GM23338 (cell line): ENCODE measurements at regions not wholly inside any gene's neighbourhood (a gene's known extent, or its start where the extent isn't known, plus 50 kb on each side); places are given as distances from the start of the nearest gene placed in this dataset.

Source experiments
- EZH2 ChIP-seq: fragments of 200-600 bp; sonication (generic); IDR thresholded peaks from one replicate; pipeline ENCODE4 v1.8.0; 2017; ENCODE audit warnings: antibody characterized with exemption, mild to moderate bottlenecking, low read depth; ENCODE audit not compliant: unreplicated experiment
- POLR2AphosphoS5 ChIP-seq: IDR thresholded peaks from 2 replicates; pipeline ENCODE4 v1.6.1; 2016; ENCODE audit warnings: antibody characterized with exemption, low read depth
- ZNF331 ChIP-seq: fragments of 250-450 bp; sonication (Bioruptor Pico); IDR thresholded peaks from 2 replicates; pipeline ENCODE4 v1.5.0; 2020; ENCODE audit warnings: low read depth, mild to moderate bottlenecking, moderate library complexity
- TF ChIP-seq, protein P1 (sequence below), 2 experiments: fragments of 200-600 bp in 1 of 2; sonication (generic) in 1 of 2; conservative IDR thresholded peaks; 2 replicates each; pipeline versions ENCODE4 v1.5.1 to v1.6.1; 2016 to 2017; ENCODE audit warnings: antibody characterized with exemption in 2 of 2, low read depth in 2 of 2, mild to moderate bottlenecking in 2 of 2, moderate library complexity in 1 of 2

DNA sequence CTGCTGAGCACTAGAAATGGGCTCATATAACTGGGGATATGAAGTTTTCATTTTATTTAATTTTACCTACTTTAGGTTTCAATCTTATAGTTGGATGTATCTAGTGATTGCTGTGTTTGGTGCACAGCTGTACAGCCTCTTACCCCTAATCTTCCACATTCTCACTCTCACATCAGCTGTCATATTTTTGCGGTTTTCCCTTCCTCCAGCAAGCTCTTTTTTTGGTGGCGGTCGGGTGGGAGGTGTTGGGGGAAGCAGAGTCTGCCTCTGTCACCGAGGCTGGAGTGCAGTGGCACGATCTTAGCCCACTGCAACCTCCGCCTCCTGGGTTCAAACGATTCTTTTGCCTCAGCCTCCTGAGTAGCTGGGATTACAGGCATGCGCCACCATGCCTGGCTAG is 445.1 kb upstream of the ISX start:
- TF ChIP-seq, protein P1, sequence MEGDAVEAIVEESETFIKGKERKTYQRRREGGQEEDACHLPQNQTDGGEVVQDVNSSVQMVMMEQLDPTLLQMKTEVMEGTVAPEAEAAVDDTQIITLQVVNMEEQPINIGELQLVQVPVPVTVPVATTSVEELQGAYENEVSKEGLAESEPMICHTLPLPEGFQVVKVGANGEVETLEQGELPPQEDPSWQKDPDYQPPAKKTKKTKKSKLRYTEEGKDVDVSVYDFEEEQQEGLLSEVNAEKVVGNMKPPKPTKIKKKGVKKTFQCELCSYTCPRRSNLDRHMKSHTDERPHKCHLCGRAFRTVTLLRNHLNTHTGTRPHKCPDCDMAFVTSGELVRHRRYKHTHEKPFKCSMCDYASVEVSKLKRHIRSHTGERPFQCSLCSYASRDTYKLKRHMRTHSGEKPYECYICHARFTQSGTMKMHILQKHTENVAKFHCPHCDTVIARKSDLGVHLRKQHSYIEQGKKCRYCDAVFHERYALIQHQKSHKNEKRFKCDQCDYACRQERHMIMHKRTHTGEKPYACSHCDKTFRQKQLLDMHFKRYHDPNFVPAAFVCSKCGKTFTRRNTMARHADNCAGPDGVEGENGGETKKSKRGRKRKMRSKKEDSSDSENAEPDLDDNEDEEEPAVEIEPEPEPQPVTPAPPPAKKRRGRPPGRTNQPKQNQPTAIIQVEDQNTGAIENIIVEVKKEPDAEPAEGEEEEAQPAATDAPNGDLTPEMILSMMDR (conservative IDR thresholded peaks at IDR 0.05; ENCODE audit: low read depth in 2 of 2), result no peak
- no peak for TF ChIP-seq EZH2
- no peak for TF ChIP-seq ZNF331 (CRISPR knock-in tag)
- TF ChIP-seq POLR2AphosphoS5, result no peak
